ENCODE measurements at regions not wholly inside any gene's neighbourhood (a gene's known extent, or its start where the extent isn't known, plus 50 kb on each side); places are given as distances from the start of the nearest gene placed in this dataset.
"Not testable (repeated sequence)": the region's sequence is repeated elsewhere in the genome, so short reads cannot be mapped to it uniquely, and the experiment has no call there.

- no peak for DNase-seq (ENCODE audit: low spot score)
Observed at GRCh38 chr2:231644426-231644825, 51.8 kb downstream of the TEX44 start.

- no peak for DNase-seq (ENCODE audit: low spot score)
Observed at GRCh38 chr2:231646476-231646875, 53.8 kb downstream of the TEX44 start.

GRCh38 chr2:231648579-231649174 is 56.0 kb downstream of the TEX44 start:
- DNase-seq (ENCODE audit: low spot score) = peak; percentile 83

GRCh38 chr2:231651561-231651960 is 56.8 kb upstream of the PTMA start:
- DNase-seq (ENCODE audit: low spot score) = not testable (repeated sequence)

- no peak for DNase-seq (ENCODE audit: low spot score)
Observed at GRCh38 chr2:231655488-231655887, 52.8 kb upstream of the PTMA start.

- DNase-seq (ENCODE audit: low spot score) = no peak
Observed at GRCh38 chr2:231655894-231656293, 52.4 kb upstream of the PTMA start.
